Caco-2 (cell line): ENCODE measurements at regions not wholly inside any gene's neighbourhood (a gene's known extent, or its start where the extent isn't known, plus 50 kb on each side); places are given as distances from the start of the nearest gene placed in this dataset.

ENCODE experiments used
- BruUV-seq: library from RNA; stranded (reverse); fragments of 400-500 nt; replicated peaks from 2 replicates; lab custom pipeline; 2021; lab: Mats Ljungman, UMichigan
- CTCF ChIA-PET: fragments of 300-600 bp; sonication (Branson Sonifier 250); formaldehyde crosslinking; loops from one replicate; lab custom pipeline; 2022; ENCODE audit warnings: antibody characterized with exemption; lab: Charles Lee
- POLR2A ChIA-PET: fragments of 300-600 bp; sonication (Branson Sonifier 250); formaldehyde crosslinking; loops from one replicate; lab custom pipeline; 2022; ENCODE audit warnings: antibody characterized with exemption; lab: Charles Lee
- DNase-seq, 2 experiments: peaks; one replicate each; pipeline versions ENCODE4 v3.0.0 to v3.0.0-alpha.2; 2020 to 2022
- H3K27me3 ChIP-seq: replicated peaks from 2 replicates; pipeline ENCODE4 v1.6.0; 2011; ENCODE audit warnings: low read length; ENCODE audit not compliant: control insufficient read depth, insufficient read depth
- H3K36me3 ChIP-seq: 2 replicates; pipeline ENCODE4 v1.5.1; 2011; ENCODE audit warnings: low read length; ENCODE audit not compliant: control insufficient read depth, insufficient read depth
- H3K4me1 ChIP-seq: fragments of 250-450 bp; sonication (Bioruptor Pico); 2 replicates; pipeline ENCODE4 v1.5.1; 2020; ENCODE audit warnings: mild to moderate bottlenecking
- H3K4me3 ChIP-seq: 2 replicates; pipeline ENCODE4 v1.5.1; 2011; ENCODE audit warnings: low read depth, mild to moderate bottlenecking, control low read depth, low read length
- H3K9me3 ChIP-seq: fragments of 250-450 bp; sonication (Bioruptor Pico); 2 replicates; pipeline ENCODE4 v1.5.1; 2020; ENCODE audit warnings: mild to moderate bottlenecking, moderate library complexity
- H3K27ac Mint-ChIP-seq: one replicate; pipeline ENCODE4 v1.8.0; 2022; ENCODE audit warnings: mixed read lengths; ENCODE audit not compliant: unreplicated experiment
- H3K27me3 Mint-ChIP-seq: one replicate; pipeline ENCODE4 v1.8.0; 2022; ENCODE audit warnings: mixed read lengths; ENCODE audit not compliant: insufficient read depth, unreplicated experiment
- H3K36me3 Mint-ChIP-seq: one replicate; pipeline ENCODE4 v1.8.0; 2022; ENCODE audit warnings: mild to moderate bottlenecking, mixed read lengths; ENCODE audit not compliant: insufficient read depth, unreplicated experiment
- H3K4me1 Mint-ChIP-seq: one replicate; pipeline ENCODE4 v1.8.0; 2022; ENCODE audit warnings: low read depth, mixed read lengths; ENCODE audit not compliant: unreplicated experiment
- H3K4me3 Mint-ChIP-seq: one replicate; pipeline ENCODE4 v1.8.0; 2022; ENCODE audit warnings: mild to moderate bottlenecking, moderate library complexity, mixed read lengths; ENCODE audit not compliant: unreplicated experiment
- H3K9me3 Mint-ChIP-seq: one replicate; pipeline ENCODE4 v1.8.0; 2022; ENCODE audit warnings: mixed read lengths; ENCODE audit not compliant: unreplicated experiment
- CTCF ChIP-seq, 2 experiments: fragments of 200-600 bp in 1 of 2; IDR thresholded peaks; 1 replicate in 1 of 2; 2 replicates in 1 of 2; pipeline versions ENCODE4 v1.5.1 to v1.8.0; 2011 to 2022; ENCODE audit warnings: antibody characterized with exemption in 1 of 2, control low read depth in 1 of 2, inconsistent platforms in 1 of 2, low read depth in 1 of 2, low read length in 1 of 2, mild to moderate bottlenecking in 1 of 2, moderate library complexity in 1 of 2; ENCODE audit not compliant: insufficient read depth in 1 of 2, severe bottlenecking in 1 of 2, unreplicated experiment in 1 of 2
- intact Hi-C: fragments of 100-400 bp; cut with micrococcal nuclease; formaldehyde crosslinking; loops from one replicate; pipeline ENCODE4 v1.10.0; 2022; ENCODE audit not compliant: unreplicated experiment

- Mint-ChIP-seq H3K9me3 (no peaks in the 10 kb centered on the region), H3K4me3 (no peak overlapping the region), H3K36me3 (no peaks in the 10 kb centered on the region), H3K27ac (no peak overlapping the region), H3K27me3 (peaks cover 11% of the 10 kb centered on the region), H3K4me1 (no peaks in the 10 kb centered on the region)
- H3K27me3 ChIP-seq, result no peaks in the 10 kb centered on the region
- no TSS peak for BruUV-seq
- H3K4me3 ChIP-seq, result no peak overlapping the region
- H3K4me1 ChIP-seq, result no peaks in the 10 kb centered on the region
- TF ChIP-seq CTCF (IDR thresholded peaks at IDR 0.05; ENCODE audit: insufficient read depth in 1 of 2, low read depth in 1 of 2, low read length in 1 of 2, severe bottlenecking in 1 of 2, unreplicated experiment in 1 of 2), result no peak
- DNase-seq, result no peak
- intact Hi-C loops, result no loop called here
- CTCF ChIA-PET, result no interaction called here
- POLR2A ChIA-PET, result no interaction called here
- no peaks in the 10 kb centered on the region for H3K9me3 ChIP-seq
- H3K36me3 ChIP-seq, result no peaks in the 10 kb centered on the region
Measured at GRCh38 chr14:29444805-29445204, 482.8 kb downstream of the PRKD1 start.

- Histone ChIP-seq H3K9me3 (no peaks in the 10 kb centered on the region), H3K4me3 (no peak overlapping the region), H3K36me3 (no peaks in the 10 kb centered on the region), H3K27me3 (no peaks in the 10 kb centered on the region), H3K4me1 (no peaks in the 10 kb centered on the region)
- no peaks in the 10 kb centered on the region for H3K4me1 Mint-ChIP-seq
- H3K27ac Mint-ChIP-seq, result no peak overlapping the region
- no peak for TF ChIP-seq CTCF (IDR thresholded peaks at IDR 0.05; ENCODE audit: insufficient read depth in 1 of 2, low read depth in 1 of 2, low read length in 1 of 2, severe bottlenecking in 1 of 2, unreplicated experiment in 1 of 2)
- no peak overlapping the region for H3K4me3 Mint-ChIP-seq
- CTCF ChIA-PET, result no interaction called here
- no peaks in the 10 kb centered on the region for H3K36me3 Mint-ChIP-seq
- no peaks in the 10 kb centered on the region for H3K9me3 Mint-ChIP-seq
- POLR2A ChIA-PET, result no interaction called here
- no TSS peak for BruUV-seq
- no peak for DNase-seq
- peaks cover 11% of the 10 kb centered on the region for H3K27me3 Mint-ChIP-seq
- intact Hi-C loops, result no loop called here
Measured at GRCh38 chr14:29446971-29447370, 480.7 kb downstream of the PRKD1 start.

DNA sequence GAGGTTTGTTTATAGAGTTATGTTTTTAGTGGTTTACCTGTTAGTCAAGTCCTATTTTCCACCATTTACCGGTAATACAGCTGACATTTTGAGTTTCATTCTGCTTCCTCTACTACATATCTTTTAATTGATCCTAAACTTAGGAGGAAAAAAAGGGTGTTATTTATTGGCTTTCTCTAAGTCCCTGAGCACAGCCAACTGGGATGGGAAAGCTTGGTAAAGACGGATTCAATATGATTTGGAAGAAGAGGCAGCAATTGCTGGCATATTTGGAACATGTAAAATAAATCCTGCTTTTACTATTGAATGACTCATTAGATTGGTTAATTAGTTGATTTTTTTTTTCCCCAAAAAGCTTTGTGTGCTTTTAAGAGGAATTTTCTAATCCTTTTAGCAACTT, 475.7 kb downstream of the PRKD1 start:
- Mint-ChIP-seq H3K4me1 (no peaks in the 10 kb centered on the region), H3K36me3 (no peaks in the 10 kb centered on the region), H3K9me3 (no peaks in the 10 kb centered on the region), H3K4me3 (no peak overlapping the region), H3K27me3 (peaks cover under 1% of the 10 kb centered on the region), H3K27ac (no peak overlapping the region)
- Histone ChIP-seq H3K4me3 (no peak overlapping the region), H3K36me3 (no peaks in the 10 kb centered on the region), H3K4me1 (no peaks in the 10 kb centered on the region), H3K9me3 (no peaks in the 10 kb centered on the region), H3K27me3 (no peaks in the 10 kb centered on the region)
- BruUV-seq, result no TSS peak
- ChIA-PET CTCF (no interaction called here), POLR2A (no interaction called here)
- TF ChIP-seq CTCF (IDR thresholded peaks at IDR 0.05; ENCODE audit: insufficient read depth in 1 of 2, low read depth in 1 of 2, low read length in 1 of 2, severe bottlenecking in 1 of 2, unreplicated experiment in 1 of 2), result no peak
- no peak for DNase-seq
- intact Hi-C loops, result no loop called here
